Fibroblast of the conjunctiva (primary cell): ENCODE measurements at regions not wholly inside any gene's neighbourhood (a gene's known extent, or its start where the extent isn't known, plus 50 kb on each side); places are given as distances from the start of the nearest gene placed in this dataset.

Experiments used
- DNase-seq: peaks from one replicate; pipeline ENCODE4 v3.0.0-alpha.2; 2010; ENCODE audit warnings: low read depth

DNA sequence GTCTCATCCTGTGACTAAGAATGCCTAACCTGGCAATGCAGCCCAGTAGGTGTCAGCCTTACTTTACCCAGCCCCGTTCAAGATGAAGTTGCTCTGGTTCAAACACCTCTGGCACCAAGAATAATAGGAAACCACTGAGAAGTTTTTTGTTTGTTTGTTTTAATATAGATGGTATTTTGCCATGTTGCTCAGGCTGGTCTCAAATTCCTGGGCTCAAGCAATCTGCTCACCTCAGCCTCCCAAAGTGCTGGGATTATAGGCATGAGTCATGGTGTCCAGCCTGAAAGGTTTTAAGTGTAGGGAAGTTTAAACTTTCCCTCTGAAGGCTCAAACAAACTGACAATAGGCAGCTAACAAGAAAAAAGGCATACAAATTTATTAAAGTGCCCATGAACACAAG, 51.2 kb upstream of the ABCC4 start:
- no peak for DNase-seq

DNA sequence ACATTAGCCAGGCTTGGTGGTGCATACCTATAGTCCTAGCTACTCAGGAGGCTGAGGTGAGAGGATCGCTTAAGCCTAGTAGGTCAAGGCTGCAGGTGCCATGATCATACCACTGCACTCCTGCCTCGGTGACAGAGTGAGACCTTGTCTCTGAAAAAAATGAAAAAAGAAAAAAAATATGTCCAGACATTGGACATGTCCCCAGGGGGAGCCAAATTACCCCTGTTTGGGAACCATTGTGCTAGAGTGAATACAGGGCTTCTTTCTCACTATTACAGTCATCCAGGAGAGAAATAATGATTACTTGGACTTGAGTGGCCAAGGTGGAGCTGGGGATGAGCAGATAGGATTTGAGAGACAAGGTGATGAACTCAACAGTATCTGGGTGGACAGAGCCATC, 52.9 kb upstream of the ABCC4 start:
- DNase-seq = no peak

- DNase-seq = no peak
These were observed 53.6 kb upstream of the ABCC4 start for GRCh38 chr13:95354680-95355487.

GRCh38 chr13:95355494-95355893, 54.2 kb upstream of the ABCC4 start:
- DNase-seq = no peak

DNA sequence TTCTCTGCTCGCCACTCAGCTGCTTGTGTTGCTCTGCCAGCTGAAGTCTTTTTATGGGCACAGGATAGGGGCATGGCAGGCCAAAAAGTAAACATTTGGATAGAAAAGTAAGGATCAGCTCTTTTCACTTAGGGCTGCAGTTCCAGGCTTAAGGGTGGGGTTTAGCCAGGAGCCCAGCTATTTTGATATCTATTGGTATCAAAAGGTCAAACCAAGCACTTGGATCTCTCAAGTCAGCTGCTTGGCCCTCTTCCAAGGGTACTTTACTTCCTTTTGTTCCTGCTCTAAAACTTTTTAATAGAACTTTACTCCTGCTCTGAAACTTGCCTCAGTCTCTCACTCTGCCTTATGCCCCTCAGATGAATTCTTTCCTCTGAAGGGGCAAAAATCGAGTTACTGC, 55.7 kb upstream of the ABCC4 start:
- DNase-seq = no peak

GRCh38 chr13:95357875-95358274, 56.6 kb upstream of the ABCC4 start:
- no peak for DNase-seq

DNA sequence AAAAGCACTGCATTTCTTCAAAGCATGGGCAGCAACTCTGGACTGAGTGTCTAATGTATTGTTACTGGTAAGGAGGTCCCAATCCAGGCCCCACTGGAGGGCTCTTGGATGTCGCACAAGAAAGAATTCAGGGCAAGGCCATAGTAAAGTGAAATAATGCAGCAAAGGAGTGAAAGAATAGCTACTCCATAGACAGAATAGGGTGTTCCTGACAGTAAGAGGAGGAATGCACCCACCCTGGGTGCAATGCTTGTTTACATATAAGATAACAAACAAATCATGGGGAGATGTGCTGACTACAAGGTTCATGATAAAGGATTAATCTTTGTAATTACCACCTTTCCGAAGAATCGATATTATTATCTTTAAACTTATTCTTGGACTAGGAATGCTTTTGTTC, 58.8 kb upstream of the ABCC4 start:
- no peak for DNase-seq

- no peak for DNase-seq
These were observed 59.3 kb upstream of the ABCC4 start for GRCh38 chr13:95360464-95361097.

DNA sequence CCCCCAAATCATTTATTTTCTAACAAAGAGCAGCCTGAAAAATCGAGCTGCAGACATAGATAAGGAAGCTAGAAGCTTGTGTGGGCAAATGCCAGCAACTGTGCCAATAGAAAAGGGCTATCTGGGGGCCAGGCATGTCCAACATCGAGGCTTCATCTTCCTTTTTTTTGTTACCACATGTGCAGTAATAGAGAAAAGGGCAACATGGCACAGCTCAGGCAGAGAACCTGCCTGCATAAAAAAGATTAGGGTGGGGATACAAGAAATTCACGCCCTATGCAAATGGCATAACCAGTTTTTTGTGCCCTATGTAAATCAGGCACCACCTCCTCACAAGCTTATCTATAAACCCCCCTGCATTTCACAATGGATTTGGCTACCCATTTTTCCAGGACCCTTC, 60.4 kb upstream of the ABCC4 start:
- no peak for DNase-seq

DNA sequence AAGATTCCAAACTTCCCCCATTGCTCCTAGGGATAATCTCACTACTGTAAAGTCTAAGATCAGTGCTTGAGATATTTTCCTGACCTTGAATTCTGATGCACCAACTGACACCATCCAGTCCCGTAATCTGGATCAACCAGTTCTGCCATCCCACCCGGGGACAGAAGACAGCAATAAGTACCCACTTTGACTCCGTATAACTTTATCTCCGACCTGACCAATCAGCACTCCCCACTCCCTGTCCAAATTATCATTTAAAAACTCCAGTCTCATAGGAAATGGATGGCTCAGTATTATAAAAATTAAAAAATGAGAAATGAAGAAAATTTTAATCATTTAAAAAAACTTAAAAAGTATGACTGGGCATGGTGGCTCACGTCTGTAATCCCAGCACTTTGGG, 61.4 kb upstream of the ABCC4 start:
- no peak for DNase-seq

GRCh38 chr13:95367309-95367843, 66.1 kb upstream of the ABCC4 start:
- no peak for DNase-seq

- DNase-seq = no peak
These were observed 67.7 kb upstream of the ABCC4 start for GRCh38 chr13:95368998-95369397.

- DNase-seq = no peak
These were observed 74.5 kb upstream of the ABCC4 start for GRCh38 chr13:95375706-95376105.

- no peak for DNase-seq
These were observed 77.4 kb upstream of the ABCC4 start for GRCh38 chr13:95378603-95379002.

GRCh38 chr13:95380468-95381211, 79.4 kb upstream of the ABCC4 start:
- peak; percentile 85 for DNase-seq

GRCh38 chr13:95381212-95381527, 79.9 kb upstream of the ABCC4 start:
- DNase-seq = no peak

- no peak for DNase-seq
These were observed 81.2 kb upstream of the ABCC4 start for GRCh38 chr13:95382411-95382810.

DNA sequence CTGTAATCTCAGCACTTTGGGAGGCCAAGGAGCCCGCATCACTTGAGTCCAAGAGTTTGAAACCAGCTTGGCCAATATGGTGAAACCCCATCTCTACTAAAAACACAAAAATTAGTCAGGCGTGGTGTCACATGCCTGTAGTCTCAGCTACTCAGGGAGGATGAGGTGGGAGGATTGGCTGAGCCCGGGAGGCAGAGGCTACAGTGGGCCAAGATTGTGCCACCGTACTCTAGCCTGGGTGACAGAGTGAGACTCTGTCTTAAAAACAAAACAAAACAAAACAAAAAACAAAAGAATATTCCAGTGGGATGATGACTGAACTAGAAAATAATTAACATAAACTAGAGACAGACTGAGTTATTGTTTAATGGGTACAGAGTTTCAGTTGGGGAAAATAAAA, 81.7 kb upstream of the ABCC4 start:
- DNase-seq = no peak

DNA sequence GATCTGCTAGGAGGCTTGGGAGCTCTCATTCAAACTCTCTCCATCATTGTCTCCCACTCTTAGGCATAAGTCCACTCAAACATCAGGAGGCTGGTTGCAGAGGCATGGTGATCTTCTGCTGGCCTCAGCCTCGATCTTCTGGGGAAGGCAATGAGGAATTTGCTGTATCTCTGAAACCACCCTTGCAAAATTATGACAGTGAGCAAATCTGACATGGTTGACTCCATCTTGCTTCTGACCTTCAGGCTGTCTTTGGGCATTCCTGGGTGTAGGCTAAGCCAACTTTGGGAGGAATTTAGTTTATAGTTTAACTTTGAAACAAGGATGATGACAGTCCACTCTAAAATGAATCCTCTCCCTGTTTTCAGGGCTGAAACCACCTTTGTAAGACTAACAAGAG, 84.1 kb upstream of the ABCC4 start:
- DNase-seq = no peak

GRCh38 chr13:95385798-95386197, 84.5 kb upstream of the ABCC4 start:
- no peak for DNase-seq

GRCh38 chr13:95386370-95386769, 85.1 kb upstream of the ABCC4 start:
- no peak for DNase-seq

DNA sequence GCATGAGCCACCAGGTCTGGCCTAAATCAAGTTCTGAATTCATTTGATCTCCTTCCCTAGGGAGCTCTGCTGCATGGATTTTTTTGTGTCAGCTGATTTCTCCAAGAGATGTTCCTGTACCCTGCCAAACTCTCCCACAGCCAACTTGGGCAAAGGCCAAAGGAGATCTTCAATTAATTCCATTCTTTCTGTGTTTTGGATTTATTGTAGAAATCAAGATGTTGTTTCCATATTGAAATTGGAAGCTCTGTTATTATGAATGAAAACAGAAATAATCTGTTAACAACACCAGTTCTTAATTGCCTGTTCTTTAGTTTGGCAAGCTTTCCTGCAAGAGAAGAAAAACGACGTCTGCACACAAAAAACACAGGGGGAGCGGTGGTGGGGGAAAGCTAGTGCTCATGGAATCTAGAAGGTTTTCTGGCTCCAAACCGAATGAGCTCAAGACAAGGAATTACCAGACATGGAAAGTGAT, 86.5 kb upstream of the ABCC4 start:
- DNase-seq = peak; percentile 41
